ENCODE measurements at regions not wholly inside any gene's neighbourhood (a gene's known extent, or its start where the extent isn't known, plus 50 kb on each side); places are given as distances from the start of the nearest gene placed in this dataset.

DNA sequence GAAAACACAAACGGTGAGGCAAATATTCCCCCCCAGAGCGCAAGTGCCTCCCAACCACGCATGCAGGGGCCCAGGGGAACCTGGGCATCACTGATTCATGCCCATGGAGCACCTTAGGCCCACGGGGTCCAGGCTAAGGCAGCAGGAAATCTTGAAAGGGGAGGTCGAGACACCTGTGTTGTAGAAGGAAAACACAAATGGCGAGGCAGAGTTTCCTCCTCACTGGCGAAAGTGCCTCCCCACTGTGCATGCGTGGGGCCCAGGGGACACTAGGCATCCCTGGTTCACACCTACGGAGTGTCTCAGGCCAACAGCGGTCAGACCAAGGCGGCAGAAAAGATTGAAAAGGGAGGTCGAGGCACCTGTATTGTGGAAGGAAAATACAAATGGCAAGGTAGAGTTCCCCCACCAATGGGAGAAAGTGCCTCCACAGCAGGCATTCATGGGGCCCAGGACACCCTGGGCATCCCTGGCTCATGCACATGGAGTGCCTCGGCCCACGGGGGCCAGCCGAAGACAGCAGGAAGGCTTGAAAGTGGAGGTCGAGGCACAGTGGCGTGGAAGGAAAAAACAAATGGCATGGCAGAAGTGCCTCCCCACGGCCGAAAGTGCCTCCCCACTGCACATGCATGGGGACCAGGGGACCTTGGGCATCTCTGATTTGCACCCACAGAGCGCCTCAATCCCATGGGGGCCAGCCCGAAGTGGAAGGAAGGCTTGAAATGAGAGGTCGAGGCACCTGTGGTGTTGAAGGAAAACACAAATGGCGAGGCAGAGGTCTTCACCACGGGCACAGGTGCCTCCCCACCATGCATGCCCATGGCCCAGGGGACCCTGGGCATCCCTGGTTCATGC is 368.8 kb downstream of the ALG10 start (continued):
- TF ChIP-seq, protein P1, sequence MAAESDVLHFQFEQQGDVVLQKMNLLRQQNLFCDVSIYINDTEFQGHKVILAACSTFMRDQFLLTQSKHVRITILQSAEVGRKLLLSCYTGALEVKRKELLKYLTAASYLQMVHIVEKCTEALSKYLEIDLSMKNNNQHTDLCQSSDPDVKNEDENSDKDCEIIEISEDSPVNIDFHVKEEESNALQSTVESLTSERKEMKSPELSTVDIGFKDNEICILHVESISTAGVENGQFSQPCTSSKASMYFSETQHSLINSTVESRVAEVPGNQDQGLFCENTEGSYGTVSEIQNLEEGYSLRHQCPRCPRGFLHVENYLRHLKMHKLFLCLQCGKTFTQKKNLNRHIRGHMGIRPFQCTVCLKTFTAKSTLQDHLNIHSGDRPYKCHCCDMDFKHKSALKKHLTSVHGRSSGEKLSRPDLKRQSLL (tag by site-specific recombination; IDR thresholded peaks at IDR 0.05), result no peak
- TF ChIP-seq PRDM1 (tag by site-specific recombination; IDR thresholded peaks at IDR 0.05), result no peak
- TF ChIP-seq GLI2 (tag by site-specific recombination; IDR thresholded peaks at IDR 0.05; ENCODE audit: borderline replicate concordance, low read depth), result no peak
- TF ChIP-seq ZNF768 (tag by site-specific recombination; IDR thresholded peaks at IDR 0.05), result no peak
- TF ChIP-seq ZNF530 (tag by site-specific recombination; IDR thresholded peaks at IDR 0.05; ENCODE audit: low read depth), result no peak
- TF ChIP-seq, protein P2, sequence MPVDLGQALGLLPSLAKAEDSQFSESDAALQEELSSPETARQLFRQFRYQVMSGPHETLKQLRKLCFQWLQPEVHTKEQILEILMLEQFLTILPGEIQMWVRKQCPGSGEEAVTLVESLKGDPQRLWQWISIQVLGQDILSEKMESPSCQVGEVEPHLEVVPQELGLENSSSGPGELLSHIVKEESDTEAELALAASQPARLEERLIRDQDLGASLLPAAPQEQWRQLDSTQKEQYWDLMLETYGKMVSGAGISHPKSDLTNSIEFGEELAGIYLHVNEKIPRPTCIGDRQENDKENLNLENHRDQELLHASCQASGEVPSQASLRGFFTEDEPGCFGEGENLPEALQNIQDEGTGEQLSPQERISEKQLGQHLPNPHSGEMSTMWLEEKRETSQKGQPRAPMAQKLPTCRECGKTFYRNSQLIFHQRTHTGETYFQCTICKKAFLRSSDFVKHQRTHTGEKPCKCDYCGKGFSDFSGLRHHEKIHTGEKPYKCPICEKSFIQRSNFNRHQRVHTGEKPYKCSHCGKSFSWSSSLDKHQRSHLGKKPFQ (tag by site-specific recombination; IDR thresholded peaks at IDR 0.05), result no peak
- no peak for TF ChIP-seq ZEB2 (tag by site-specific recombination; IDR thresholded peaks at IDR 0.05)

DNA sequence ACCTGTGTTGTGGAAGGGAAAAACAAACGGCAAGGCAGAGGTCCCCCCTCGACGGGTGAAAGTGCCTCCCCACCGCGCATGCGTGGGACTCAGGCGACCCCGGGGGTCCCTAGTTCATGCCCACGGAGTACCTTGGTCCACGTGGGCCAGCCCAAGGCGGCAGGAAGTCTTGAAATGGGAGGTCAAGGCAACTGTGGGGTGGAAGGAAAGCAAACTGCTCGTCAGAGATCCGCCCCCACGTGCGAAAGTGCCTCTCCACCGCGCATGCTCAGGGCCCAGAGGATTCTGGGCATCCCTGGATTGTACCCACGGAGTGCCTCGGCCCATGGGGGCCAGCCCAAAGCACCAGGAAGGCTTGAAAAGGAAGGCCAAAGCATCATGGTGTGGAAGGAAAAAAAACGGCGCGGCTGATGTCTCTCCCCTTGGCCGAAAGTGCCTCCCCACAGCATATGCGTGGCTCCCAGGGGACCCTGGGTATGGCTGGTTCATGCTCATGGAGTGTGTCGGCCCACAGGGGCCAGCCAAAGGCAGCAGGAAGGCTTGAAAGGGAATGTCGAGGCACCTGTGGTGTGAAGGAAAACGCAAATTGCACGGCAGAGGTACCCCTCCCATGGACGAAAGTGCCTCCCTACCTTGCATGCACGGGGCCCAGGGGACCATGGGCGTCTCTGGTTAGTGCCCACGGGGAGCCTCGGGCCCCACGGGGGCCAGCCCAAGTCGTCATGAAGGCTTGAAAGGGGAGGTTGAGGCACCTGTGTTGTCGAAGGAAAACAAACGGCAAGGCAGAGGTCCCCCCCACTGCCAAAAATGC is 369.7 kb downstream of the ALG10 start:
- H3K4me1 ChIP-seq (ENCODE audit: control insufficient read depth, insufficient read depth, low read length), result no peaks in the 10 kb centered on the region
- H3K4me3 ChIP-seq (ENCODE audit: low read depth, low read length), result no peak overlapping the region
- POLR2A ChIA-PET, result no interaction called here
- H3K9me3 ChIP-seq (ENCODE audit: control insufficient read depth, insufficient read depth, low read depth, low read length), result no peaks in the 10 kb centered on the region
- H3K27ac ChIP-seq (ENCODE audit: extremely low read depth, low read depth, low read length), result no peak overlapping the region
- TF ChIP-seq, protein P3, sequence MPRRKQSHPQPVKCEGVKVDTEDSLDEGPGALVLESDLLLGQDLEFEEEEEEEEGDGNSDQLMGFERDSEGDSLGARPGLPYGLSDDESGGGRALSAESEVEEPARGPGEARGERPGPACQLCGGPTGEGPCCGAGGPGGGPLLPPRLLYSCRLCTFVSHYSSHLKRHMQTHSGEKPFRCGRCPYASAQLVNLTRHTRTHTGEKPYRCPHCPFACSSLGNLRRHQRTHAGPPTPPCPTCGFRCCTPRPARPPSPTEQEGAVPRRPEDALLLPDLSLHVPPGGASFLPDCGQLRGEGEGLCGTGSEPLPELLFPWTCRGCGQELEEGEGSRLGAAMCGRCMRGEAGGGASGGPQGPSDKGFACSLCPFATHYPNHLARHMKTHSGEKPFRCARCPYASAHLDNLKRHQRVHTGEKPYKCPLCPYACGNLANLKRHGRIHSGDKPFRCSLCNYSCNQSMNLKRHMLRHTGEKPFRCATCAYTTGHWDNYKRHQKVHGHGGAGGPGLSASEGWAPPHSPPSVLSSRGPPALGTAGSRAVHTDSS (tag by site-specific recombination; IDR thresholded peaks at IDR 0.05), result no peak
- TF ChIP-seq, protein P4, sequence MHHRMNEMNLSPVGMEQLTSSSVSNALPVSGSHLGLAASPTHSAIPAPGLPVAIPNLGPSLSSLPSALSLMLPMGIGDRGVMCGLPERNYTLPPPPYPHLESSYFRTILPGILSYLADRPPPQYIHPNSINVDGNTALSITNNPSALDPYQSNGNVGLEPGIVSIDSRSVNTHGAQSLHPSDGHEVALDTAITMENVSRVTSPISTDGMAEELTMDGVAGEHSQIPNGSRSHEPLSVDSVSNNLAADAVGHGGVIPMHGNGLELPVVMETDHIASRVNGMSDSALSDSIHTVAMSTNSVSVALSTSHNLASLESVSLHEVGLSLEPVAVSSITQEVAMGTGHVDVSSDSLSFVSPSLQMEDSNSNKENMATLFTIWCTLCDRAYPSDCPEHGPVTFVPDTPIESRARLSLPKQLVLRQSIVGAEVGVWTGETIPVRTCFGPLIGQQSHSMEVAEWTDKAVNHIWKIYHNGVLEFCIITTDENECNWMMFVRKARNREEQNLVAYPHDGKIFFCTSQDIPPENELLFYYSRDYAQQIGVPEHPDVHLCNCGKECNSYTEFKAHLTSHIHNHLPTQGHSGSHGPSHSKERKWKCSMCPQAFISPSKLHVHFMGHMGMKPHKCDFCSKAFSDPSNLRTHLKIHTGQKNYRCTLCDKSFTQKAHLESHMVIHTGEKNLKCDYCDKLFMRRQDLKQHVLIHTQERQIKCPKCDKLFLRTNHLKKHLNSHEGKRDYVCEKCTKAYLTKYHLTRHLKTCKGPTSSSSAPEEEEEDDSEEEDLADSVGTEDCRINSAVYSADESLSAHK (tag by site-specific recombination; IDR thresholded peaks at IDR 0.05), result no peak
- no peak for TF ChIP-seq ZNF843 (tag by site-specific recombination; IDR thresholded peaks at IDR 0.05)
- TF ChIP-seq, protein P1 (tag by site-specific recombination; IDR thresholded peaks at IDR 0.05), result no peak
- TF ChIP-seq, protein P5, sequence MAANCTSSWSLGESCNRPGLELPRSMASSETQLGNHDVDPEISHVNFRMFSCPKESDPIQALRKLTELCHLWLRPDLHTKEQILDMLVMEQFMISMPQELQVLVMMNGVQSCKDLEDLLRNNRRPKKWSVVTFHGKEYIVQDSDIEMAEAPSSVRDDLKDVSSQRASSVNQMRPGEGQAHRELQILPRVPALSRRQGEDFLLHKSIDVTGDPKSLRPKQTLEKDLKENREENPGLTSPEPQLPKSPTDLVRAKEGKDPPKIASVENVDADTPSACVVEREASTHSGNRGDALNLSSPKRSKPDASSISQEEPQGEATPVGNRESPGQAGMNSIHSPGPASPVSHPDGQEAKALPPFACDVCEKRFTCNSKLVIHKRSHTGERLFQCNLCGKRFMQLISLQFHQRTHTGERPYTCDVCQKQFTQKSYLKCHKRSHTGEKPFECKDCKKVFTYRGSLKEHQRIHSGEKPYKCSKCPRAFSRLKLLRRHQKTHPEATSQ (tag by site-specific recombination; IDR thresholded peaks at IDR 0.05), result no peak
- no peak for TF ChIP-seq ZFP3 (tag by site-specific recombination; IDR thresholded peaks at IDR 0.05; ENCODE audit: low read depth)
- no peak for TF ChIP-seq ZNF544 (tag by site-specific recombination; IDR thresholded peaks at IDR 0.05)
- no peak for TF ChIP-seq ZNF211 (tag by site-specific recombination; IDR thresholded peaks at IDR 0.05; ENCODE audit: low read depth)
- TF ChIP-seq ZNF48 (tag by site-specific recombination; IDR thresholded peaks at IDR 0.05), result no peak
- no peak for TF ChIP-seq ZNF473 (tag by site-specific recombination; IDR thresholded peaks at IDR 0.05)
- no peak for TF ChIP-seq ZNF292 (tag by site-specific recombination; IDR thresholded peaks at IDR 0.05; ENCODE audit: borderline replicate concordance, low read depth)
- TF ChIP-seq, protein P6, sequence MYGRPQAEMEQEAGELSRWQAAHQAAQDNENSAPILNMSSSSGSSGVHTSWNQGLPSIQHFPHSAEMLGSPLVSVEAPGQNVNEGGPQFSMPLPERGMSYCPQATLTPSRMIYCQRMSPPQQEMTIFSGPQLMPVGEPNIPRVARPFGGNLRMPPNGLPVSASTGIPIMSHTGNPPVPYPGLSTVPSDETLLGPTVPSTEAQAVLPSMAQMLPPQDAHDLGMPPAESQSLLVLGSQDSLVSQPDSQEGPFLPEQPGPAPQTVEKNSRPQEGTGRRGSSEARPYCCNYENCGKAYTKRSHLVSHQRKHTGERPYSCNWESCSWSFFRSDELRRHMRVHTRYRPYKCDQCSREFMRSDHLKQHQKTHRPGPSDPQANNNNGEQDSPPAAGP (tag by site-specific recombination; IDR thresholded peaks at IDR 0.05), result no peak
- no peaks in the 10 kb centered on the region for H3K36me3 ChIP-seq (ENCODE audit: control insufficient read depth in 2 of 2, insufficient read depth in 1 of 2, low read length in 2 of 2)
- CTCF ChIA-PET, result no interaction called here
